NB4 (cell line): ENCODE measurements at regions not wholly inside any gene's neighbourhood (a gene's known extent, or its start where the extent isn't known, plus 50 kb on each side); places are given as distances from the start of the nearest gene placed in this dataset.

Experiments used
- MYC ChIP-seq: IDR thresholded peaks from 2 replicates; pipeline ENCODE4 v1.6.1; 2011; ENCODE audit warnings: low read depth, low read length
- POLR2A ChIP-seq: IDR thresholded peaks from 2 replicates; pipeline ENCODE4 v1.6.1; 2011; ENCODE audit warnings: mild to moderate bottlenecking; ENCODE audit not compliant: insufficient read length; ENCODE audit errors: extremely low read depth
- TF ChIP-seq, protein P1 (sequence below): IDR thresholded peaks from one replicate; pipeline ENCODE4 v1.5.1; 2012; ENCODE audit warnings: low read depth, low read length

DNA sequence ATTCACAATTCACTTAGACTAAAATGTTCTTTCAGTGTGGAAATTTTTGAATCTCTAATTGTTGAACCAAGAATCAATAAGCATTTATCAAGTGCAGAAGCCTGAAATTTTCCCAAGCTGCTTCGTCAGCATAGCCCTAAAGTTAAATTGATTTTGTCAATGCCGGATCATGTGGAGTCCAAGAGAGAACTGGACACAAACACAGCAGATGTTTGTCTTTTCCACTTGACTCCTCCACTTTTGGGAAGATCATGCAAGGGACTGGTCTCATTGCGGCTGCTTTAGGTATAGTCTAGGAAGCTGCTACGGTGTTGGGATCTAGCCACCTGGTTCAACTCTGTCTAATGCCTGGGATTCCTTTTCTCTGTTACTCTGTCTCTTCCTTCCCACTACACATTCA lies 95.7 kb downstream of the CYB561 start:
- TF ChIP-seq, protein P1, sequence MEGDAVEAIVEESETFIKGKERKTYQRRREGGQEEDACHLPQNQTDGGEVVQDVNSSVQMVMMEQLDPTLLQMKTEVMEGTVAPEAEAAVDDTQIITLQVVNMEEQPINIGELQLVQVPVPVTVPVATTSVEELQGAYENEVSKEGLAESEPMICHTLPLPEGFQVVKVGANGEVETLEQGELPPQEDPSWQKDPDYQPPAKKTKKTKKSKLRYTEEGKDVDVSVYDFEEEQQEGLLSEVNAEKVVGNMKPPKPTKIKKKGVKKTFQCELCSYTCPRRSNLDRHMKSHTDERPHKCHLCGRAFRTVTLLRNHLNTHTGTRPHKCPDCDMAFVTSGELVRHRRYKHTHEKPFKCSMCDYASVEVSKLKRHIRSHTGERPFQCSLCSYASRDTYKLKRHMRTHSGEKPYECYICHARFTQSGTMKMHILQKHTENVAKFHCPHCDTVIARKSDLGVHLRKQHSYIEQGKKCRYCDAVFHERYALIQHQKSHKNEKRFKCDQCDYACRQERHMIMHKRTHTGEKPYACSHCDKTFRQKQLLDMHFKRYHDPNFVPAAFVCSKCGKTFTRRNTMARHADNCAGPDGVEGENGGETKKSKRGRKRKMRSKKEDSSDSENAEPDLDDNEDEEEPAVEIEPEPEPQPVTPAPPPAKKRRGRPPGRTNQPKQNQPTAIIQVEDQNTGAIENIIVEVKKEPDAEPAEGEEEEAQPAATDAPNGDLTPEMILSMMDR: no peak
- TF ChIP-seq POLR2A (no peak), MYC (no peak)
